GM12891 (cell line): ENCODE measurements at regions not wholly inside any gene's neighbourhood (a gene's known extent, or its start where the extent isn't known, plus 50 kb on each side); places are given as distances from the start of the nearest gene placed in this dataset.

Experiments used
- POLR2A ChIP-seq: IDR thresholded peaks from 2 replicates; pipeline ENCODE4 v1.6.1; 2011; ENCODE audit warnings: low read depth, low read length, control low read depth
- TAF1 ChIP-seq: IDR thresholded peaks from 2 replicates; pipeline ENCODE4 v1.6.1; 2011; ENCODE audit warnings: low read depth, low read length, control low read depth

DNA sequence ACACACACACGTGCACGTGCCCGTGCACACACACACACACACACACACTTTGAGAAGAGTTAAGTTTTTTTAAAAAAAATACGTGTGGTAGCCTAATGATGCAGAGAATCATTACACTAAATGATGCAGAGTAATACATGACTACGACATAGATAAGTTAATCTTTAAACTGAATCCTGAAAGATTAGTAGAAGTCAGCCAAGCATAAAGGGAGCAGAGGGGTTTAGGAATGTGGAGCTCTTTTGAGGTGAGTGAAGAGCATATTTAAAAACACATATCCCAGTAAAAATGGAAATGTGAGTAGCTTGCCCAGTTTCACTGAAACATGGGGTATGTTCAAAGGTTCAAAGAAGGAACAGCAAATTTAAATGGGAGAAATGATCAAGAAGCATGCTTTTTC, 61.3 kb upstream of the TYRP1 start:
- TF ChIP-seq POLR2A (no peak), TAF1 (no peak)
